NCI-H2081 (cell line): ENCODE measurements at regions not wholly inside any gene's neighbourhood (a gene's known extent, or its start where the extent isn't known, plus 50 kb on each side); places are given as distances from the start of the nearest gene placed in this dataset.

Experiments
- DNase-seq, 2 experiments: peaks; one replicate each; lab custom pipeline; 2025; lab: John Stamatoyannopoulos, UW

DNA sequence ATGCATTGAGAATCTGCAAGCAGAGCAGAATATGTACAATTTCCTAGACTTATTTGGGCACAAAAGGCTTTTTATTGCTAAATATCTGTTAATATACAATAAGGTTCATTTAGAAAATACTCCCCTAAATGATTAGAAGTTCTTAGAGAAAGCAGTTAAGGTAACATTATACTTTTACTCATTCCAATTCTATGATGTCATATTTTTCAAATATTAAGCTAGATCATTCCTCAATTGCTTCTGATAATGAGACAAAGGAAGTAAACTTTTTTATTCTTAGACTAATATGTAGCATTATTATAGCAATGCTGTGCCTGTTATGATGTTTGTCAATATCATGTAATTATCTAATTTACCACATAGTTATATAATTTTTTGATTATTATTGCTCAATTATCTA, 447.0 kb downstream of the SLC16A7 start:
- no peak for DNase-seq

DNA sequence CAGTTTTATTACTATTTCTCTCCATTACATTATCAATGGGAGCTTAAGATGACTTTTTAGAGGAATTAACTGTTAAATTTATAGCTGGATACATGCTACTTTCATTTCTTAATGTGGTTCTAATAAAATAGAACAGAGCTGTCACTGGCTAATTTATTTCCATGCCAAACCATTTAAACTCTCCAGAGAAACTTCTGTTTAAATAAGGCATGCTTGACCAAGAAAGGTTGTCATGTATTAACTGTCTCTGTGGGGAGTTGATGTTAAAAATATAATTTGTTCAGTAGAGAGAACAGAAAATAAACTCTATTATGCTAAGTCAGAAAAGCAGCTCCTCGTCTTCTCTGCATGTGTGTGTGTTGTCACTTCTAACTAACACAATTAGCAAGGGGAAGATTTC, 447.4 kb downstream of the SLC16A7 start:
- no peak for DNase-seq

DNA sequence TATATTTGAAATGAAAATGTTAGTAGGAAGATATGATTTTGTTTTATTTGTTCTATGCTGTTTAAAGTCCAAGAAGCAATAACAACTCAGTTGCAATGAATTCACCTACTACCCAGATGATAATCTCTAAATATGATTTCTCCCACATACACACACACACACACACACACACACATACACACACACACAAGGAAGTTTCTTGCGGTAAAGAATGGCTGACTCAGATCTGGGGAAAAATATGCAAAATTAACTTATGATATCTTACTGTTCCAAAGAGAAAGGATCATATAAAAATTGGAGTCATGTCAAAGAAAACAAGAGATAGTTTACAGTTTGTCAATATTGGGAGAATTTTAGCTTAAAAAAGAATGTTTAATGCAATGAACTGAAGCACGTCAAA, 456.7 kb downstream of the SLC16A7 start:
- no peak for DNase-seq

DNA sequence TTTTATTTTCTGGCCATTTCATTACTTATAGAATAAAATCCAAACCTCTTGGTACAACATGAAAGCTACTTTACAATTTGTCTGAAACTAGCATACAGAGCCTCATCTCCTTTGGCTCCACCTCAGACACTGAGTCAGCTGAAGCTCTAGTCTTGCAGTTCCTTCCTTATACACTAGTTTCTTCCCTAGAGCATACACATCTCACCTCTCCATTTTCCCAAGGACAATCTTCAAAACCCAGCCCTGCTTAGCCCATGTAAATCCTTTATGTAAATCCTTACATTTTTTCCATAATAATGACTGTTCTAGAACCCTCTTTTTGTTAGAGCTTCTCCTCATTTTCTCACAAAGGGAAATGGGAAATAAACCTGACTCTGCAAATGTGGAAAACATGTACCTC, 463.4 kb downstream of the SLC16A7 start:
- DNase-seq = no peak

DNA sequence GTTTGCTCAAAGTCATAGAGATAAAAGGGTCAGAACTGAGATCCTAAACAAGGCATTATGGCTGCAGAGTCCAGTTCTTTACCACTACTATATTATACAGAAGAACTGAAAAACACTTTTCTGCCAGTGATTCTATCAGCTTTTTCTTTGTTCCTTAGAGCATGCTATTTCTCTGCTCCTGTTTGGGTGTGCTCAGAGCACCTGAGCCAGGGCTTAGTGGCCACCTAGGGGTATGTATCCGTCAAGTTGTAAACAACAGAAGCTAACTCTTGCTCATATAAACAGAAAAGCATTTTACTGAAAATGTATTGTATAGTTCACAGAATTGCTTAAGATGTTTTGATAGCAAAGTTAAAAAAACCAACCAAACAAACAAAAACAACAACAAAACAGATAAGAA, 470.8 kb downstream of the SLC16A7 start:
- no peak for DNase-seq

DNA sequence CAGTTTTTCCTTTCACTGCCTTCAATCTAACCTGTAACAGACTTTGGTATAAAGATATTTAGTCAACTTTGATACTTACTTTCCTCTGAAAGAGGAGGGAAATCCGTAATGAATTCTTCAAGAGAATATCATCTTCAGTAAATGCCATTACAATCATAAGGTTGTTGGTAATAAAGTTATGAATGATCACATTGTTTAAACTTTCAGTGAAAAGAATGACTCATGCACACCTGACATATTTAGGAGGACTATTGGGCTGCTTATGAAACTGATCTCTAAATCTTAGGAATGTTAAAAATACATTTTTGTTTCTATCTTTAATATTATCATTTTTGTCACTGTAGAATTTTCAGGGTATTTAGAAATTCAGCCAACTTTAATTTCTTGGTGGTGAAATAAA, 474.7 kb downstream of the SLC16A7 start:
- no peak for DNase-seq

DNA sequence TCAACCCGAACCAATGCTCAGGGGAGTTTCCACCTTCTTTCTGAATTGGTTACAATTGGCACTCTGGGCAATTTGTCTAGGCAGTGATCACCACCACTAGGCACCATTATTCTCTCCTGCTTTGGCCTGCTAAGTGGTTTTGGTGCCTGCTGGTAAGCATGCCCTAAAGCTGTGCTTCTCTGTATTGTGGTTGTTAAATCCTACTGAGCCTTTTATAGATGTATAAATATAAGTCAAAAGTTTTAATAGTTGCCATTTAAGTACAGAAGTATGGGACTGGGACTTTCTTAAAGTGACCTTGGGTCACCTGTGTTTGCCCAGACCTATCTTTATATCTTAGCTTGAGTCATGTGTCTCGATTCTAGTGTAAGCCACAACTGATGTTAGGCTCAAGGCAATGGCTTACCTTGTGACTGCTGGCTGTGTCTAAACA, 475.9 kb downstream of the SLC16A7 start:
- no peak for DNase-seq

DNA sequence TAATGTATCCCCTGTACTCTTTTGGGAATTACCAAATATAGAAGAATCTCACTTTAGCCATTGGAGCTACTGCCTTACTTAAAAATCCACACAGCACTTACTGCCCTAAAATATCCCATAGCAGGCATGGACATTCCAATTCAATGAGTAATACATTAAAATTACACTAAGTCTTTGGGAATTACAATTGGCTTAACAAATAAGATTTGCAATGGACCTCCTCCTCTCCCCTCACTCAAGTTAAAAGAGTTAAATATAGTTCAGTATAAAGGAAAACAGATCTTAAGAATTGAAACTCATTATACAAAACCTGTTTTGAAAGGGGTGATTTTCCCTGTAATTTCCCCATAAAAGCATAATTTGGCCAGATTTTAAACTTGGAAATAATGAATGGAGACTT, 477.1 kb downstream of the SLC16A7 start:
- no peak for DNase-seq

DNA sequence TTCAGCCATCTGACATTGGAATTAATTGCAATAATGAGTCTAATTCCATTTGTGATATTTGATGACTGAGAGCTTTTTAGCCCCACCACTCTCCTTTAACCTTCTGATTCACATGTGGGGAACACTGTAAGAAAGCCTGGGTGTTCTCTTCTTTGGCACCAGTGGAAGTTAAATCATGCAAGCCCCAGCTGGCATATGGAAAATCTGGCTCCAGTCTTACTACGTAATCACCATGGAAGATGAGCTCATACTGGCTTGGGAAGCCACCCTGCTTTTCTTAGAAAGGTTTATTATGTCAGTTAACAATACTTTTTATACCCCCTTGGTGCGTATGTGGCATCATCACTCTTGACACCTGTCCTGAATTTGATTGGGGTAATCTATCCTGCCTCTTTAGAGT, 479.3 kb downstream of the SLC16A7 start:
- DNase-seq = no peak

DNA sequence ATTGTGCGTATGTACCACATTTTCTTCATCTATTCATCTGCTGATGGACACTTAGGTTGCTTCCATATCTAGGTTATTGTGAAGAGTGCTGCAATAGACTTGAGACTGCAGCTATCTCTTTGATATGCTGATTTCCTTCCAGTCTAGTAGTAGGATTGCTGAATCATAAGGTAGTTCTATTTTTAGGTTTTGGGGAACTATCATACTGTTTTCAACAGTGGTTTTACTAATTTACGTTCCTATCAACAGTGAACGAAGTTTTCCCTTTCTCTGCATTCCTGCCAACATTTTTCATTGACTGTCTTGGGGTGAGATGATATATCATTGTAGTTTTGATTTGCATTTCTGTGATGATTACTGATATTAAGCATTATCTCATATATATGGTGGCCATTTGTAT, 482.2 kb downstream of the SLC16A7 start:
- no peak for DNase-seq

DNA sequence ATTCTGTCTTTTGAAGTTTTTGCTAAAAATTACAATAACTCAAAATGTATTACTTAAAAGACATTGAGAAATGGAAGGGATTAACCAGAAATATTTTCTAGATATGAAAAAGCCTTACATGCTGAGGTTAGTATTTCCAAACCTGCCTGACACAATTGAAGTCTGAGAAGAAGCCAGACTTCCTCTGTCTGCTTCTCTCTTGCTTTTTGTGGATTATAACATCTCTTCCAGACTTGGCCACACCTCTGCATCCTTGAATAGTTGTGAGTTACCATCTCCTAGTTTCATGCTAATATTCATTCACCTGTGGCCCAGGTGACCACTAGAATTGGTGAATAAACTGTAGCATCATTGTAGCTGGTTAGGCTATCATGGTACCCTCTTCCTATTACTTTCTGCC, 497.6 kb downstream of the SLC16A7 start:
- DNase-seq = no peak

DNA sequence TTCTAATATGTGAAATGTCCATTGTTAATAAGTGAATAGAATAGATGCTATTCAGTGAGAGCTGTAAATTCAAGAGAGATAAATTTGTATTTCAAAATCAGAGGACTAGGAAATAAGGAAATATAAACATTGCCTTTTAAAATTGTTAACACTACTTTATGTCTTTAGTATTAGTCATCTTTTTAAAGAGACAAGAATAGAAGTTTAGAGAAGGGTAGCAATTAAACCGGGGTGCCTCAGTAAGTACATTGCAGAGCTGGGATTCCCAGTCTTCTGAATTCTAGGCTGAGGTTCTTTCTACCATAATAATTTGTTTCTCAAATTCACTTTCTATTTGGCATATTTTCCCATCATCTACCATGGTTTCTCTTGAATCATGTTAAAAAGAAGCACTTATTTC, 498.6 kb downstream of the SLC16A7 start:
- DNase-seq = no peak

DNA sequence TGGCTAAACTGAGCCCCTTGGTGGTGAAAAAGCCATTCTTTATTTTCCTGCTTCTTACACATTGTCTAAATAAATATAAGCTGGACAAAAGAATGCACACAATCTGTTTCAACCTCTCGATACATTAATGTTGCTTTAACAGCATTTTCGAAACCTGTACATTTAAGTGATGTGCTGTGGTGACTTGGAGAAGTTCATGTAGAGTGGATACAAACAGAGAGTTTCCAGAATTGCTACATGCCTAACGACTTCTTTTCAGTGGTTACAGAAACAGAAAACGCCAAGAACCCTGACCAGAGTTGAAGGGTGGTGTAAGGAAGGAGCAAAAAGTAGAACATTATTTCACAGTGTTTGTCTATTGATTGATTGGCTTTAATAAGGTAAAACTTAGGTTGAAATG, 500.9 kb downstream of the SLC16A7 start:
- no peak for DNase-seq

DNA sequence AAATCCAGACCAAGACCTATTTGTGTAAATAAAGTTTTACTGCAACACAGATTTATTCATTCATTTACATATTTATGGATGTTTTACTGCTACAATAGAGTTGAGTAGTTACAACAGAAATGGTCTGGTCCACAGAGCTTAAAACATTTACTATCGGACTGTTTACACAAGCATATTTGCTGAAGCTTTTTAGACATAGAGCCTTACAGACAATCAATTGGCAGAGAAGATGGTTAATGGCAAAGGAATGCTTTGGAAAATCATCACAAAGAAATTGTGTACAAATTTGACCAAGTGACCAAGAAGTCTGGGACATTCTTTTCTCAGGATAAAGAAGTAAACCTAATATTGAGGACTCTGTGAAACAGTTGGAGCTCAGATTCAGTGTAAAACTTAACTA, 504.3 kb downstream of the SLC16A7 start:
- no peak for DNase-seq

DNA sequence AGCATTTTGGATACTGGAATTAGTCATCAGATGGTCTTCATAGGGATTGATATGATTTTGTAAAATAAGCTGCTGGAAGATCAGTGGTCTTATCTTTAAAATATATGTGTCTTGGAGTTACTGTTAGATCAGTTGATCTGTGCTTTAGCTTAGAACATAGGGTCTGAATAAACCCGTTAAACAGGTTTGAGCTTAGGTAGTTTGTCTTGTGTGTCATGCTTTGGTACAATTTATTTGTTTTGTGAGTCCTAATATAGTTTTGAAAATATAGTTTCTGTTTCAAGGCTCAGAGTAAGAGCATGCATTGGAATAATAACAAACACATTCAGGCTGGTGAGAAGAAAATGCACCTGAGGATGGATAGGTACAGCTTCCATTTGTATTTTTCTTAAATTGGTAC, 505.0 kb downstream of the SLC16A7 start:
- no peak for DNase-seq

DNA sequence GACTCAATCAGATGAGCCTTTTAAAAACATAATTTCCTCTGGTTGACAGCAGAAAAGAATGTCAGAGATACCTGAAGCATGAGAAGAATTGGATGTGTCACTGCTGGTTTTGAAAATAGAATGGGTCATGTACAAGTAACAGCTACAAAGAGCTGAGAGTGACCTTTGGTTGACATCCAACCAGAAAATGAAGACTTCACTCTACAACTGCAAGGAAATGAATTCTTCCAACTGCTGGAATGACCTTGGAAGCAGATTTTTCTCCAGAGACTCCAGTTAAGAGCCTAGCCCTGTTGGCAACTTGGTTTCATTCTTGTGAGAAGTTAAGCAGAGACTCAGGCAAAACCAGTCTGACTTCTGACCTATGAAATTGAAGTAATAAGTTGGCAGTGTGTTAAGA, 505.9 kb downstream of the SLC16A7 start:
- no peak for DNase-seq

DNA sequence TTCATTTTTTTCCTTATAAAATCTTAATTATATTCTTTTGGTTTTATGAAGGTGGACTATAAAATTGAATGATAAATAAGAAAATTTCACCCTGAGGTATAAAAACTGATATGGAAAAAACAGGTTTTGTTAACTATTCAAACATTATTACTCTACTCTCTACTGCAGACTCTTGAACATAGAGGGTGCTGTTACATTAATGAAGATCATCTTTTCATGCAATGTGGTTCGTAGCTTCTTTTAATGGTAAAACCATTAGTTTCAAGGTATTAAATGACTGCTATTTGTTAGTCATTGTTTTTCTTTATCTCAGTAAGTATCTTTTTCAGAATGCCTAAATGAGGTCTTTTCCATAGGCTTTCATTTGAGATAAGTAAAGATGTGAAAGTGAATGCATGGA, 510.4 kb downstream of the SLC16A7 start:
- no peak for DNase-seq

DNA sequence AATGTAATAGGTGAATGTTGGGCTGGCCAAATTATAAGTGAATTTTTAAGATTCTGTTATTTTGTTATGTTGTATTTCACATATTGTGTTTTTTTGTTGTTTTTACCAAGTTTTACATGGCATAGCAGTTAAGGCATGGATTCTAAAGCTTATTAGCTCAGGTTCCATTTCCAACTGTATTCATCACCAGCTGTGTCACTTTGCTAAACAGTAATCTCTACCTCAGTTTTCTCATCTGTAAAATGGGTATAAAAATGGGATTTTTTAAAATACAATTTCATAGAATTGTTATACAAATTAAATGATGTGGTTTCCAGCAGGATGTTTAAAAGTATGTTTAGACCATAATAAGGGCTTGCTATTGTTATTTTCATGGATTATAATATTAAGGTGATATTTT, 512.2 kb downstream of the SLC16A7 start:
- DNase-seq = no peak

DNA sequence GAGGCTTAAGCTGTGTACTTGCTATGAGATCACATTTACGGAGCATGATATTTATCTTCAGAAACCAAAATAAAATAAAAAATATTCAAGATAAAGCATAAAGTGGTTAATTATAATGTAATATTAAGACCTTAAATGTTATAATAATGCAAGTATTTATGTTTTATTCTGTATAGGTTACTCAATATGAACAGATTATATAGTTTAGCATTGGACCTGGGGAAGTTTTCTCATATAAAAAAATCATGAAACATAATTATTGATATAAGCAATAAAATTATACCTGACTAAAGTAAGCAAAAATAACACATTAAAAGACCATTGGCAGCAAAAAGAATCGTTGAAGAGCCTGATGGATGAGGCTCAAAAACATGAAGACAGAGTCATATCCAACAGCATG, 516.2 kb downstream of the SLC16A7 start:
- no peak for DNase-seq

DNA sequence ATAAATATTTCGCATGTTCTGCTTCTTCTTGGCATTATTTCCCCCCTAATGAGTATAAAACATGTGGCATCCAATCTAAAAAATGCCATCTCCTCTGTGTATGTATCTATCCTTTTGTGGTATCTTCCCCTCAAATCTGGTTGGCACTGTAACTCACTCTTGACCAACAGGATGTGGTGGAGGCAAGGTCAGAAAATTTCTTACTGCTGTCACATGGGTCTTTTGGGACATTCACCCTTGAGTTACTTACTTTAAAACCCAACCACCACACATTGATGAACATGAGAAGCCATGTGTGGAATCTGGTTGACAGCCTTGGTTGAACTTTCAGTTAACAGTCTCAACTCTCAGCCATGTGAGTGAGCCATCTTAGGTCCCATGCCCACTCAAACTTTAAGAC, 516.9 kb downstream of the SLC16A7 start:
- DNase-seq = no peak

DNA sequence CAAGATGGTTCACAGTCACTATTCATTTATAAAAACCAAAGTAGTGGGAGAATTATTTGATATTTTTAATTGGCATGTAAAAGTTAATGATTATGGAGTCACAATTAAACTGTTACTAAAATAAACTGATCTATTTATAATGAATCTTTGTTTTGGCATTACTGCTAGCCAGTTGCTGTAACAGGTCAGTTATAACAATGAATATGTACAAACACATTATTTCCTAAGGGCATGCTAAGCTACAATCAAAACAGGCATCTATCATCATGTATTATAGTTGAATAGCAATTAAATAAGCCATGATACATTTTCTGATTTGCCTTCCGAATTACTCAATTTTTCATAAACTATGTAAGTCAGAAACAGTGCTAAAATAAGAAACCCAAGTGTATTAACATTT, 518.3 kb downstream of the SLC16A7 start:
- no peak for DNase-seq

DNA sequence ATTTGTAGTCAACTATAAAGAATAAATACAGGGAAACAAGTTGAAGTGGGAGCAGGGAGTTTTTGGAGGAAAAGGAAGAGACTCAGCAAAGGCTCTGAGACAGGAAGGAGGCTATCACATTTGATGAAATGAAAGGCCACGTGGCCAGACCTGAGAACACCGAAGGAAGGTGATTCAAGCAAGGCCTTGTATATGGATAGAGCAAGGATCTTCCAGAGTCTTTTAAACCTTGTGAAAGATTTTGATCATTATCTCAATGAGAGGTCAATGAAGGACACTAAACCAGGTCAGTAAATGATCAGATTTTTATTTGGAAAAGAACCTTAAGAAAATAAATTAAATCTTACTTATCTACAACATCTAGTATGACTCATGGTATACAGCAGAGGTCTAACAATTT, 523.5 kb downstream of the SLC16A7 start:
- no peak for DNase-seq

DNA sequence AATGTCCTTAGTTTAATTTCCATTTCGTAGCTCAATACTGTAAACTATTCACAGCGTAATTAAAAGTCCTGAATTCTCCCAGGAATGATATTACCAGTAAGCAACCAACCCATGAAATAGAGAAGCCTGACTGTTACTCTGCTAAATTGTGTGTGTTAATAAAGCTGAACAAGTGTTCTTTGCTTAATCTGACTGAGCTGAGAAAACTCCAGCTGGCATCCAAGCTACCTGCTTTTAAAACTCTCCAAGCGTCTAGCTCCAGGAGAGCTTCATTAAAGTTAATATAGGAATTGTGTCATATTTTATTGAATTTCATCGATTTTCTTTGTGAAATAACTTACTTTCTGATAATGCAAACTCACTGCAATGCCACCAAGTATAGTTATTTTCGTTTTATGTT, 524.4 kb downstream of the SLC16A7 start:
- no peak for DNase-seq

DNA sequence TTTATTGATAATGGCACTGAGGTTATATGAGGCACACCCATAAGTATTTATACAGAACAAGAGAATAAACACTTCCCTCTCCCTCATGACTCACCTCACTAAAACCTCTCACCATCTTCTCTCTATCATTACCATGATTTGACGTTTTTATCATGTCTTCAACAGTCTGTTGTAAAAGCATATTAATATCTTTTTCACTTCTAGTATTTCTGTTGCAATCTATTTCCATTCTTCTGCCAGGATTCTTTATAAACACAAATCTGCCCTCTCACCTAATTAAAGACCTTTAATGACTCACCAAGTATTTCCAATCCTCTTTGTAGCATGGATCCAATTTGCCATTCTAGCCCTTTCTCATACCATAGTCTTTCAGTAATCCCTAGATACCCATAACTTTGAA, 527.7 kb downstream of the SLC16A7 start:
- no peak for DNase-seq

DNA sequence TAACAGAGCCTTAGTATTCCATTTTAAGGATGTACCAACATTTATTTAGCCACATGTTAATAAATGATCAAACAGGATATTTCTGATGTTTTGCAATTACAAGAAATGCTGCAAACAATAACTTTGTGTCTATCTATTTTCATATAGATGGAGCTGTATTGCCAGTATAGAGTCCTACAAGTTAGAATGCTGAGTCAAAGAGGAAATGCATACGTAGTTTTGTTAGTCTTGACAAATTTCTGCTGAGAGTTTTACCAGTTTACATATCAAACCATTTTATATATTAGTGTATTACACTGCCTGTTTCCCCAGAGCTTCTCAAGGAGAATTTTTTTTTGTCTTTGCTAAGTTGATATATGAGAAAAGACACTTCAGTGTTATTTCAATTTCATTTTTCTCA, 541.7 kb downstream of the SLC16A7 start:
- DNase-seq = no peak
